Endothelial cell of umbilical vein (primary cell): ENCODE measurements at regions not wholly inside any gene's neighbourhood (a gene's known extent, or its start where the extent isn't known, plus 50 kb on each side); places are given as distances from the start of the nearest gene placed in this dataset.
A peak's percentile ranks its signal among the peaks of the same experiment; 100 is the strongest.

Source experiments
- BruUV-seq: library from RNA; stranded (reverse); fragments of 400-500 nt; replicated peaks from 2 replicates; lab custom pipeline; 2021; lab: Mats Ljungman, UMichigan
- CTCF ChIA-PET: fragments of 300-600, 350-600 bp; sonication (Branson Sonifier 250); formaldehyde crosslinking; loops from one replicate; lab custom pipeline; 2021; ENCODE audit warnings: antibody characterized with exemption, inconsistent platforms; lab: Charles Lee
- POLR2A ChIA-PET: fragments of 300-600, 350-600 bp; sonication (Branson Sonifier 250); formaldehyde crosslinking; loops from one replicate; lab custom pipeline; 2021; ENCODE audit warnings: antibody characterized with exemption, inconsistent platforms; lab: Charles Lee
- DNase-seq: peaks from one replicate; pipeline ENCODE4 v3.0.0-alpha.2; 2011; ENCODE audit warnings: low read depth, low spot score
- FAIRE-seq: peaks from 2 replicates; lab custom pipeline; 2011; peaks lifted over from hg19 to GRCh38; lab: Jason Lieb, UNC
- H2AFZ ChIP-seq: 2 replicates; pipeline ENCODE4 v1.6.0; 2012; ENCODE audit warnings: low read depth, low read length, control low read depth, inconsistent platforms
- H3K27ac ChIP-seq: 2 replicates; pipeline ENCODE4 v1.5.1; 2011; ENCODE audit warnings: low read depth, mild to moderate bottlenecking, control low read depth, low read length, moderate library complexity; ENCODE audit not compliant: insufficient read depth
- H3K27me3 ChIP-seq, 2 experiments: 2 replicates each; pipeline versions ENCODE4 v1.6.0 to v1.6.1; 2011; ENCODE audit warnings: low read length in 2 of 2, mixed read lengths in 1 of 2; ENCODE audit not compliant: control insufficient read depth in 2 of 2, insufficient read depth in 2 of 2
- H3K36me3 ChIP-seq, 2 experiments: 2 replicates in 1 of 2; 3 replicates in 1 of 2; pipeline ENCODE4 v1.5.1; 2011; ENCODE audit warnings: low read length in 2 of 2, mild to moderate bottlenecking in 1 of 2, moderate library complexity in 1 of 2; ENCODE audit not compliant: control insufficient read depth in 2 of 2, insufficient read depth in 2 of 2; ENCODE audit errors: extremely low read depth in 1 of 2
- H3K4me1 ChIP-seq: 3 replicates; pipeline ENCODE4 v1.5.1; 2011; ENCODE audit warnings: mild to moderate bottlenecking, low read length; ENCODE audit not compliant: control insufficient read depth, insufficient read depth; ENCODE audit errors: extremely low read depth
- H3K4me2 ChIP-seq: 2 replicates; pipeline ENCODE4 v1.6.1; 2011; ENCODE audit warnings: low read length, control low read depth, mixed read lengths; ENCODE audit not compliant: insufficient read depth
- H3K4me3 ChIP-seq, 3 experiments: fragments of 200-600 bp in 1 of 3; sonication (generic), shearing (Covaris generic) in 1 of 3; replicated peaks in 1 of 3; 2 replicates each; pipeline ENCODE4 v1.5.1; 2011 to 2016; ENCODE audit warnings: control low read depth in 3 of 3, low read length in 3 of 3, mild to moderate bottlenecking in 2 of 3, inconsistent platforms in 1 of 3, low read depth in 1 of 3, moderate library complexity in 1 of 3; ENCODE audit not compliant: insufficient read depth in 1 of 3
- H3K79me2 ChIP-seq: 2 replicates; pipeline ENCODE4 v1.6.0; 2012; ENCODE audit warnings: low read length, inconsistent platforms; ENCODE audit not compliant: control insufficient read depth, insufficient read depth
- H3K9ac ChIP-seq: replicated peaks from 2 replicates; pipeline ENCODE3; 2011; ENCODE audit warnings: low read length, control low read depth; ENCODE audit not compliant: insufficient read depth; ENCODE audit errors: extremely low read depth
- H3K9me1 ChIP-seq: replicated peaks from 3 replicates; pipeline ENCODE4 v1.6.0; 2011; ENCODE audit warnings: mild to moderate bottlenecking, low read length; ENCODE audit not compliant: control insufficient read depth, insufficient read depth; ENCODE audit errors: extremely low read depth
- H3K9me3 ChIP-seq: replicated peaks from 2 replicates; pipeline ENCODE4 v1.5.1; 2012; ENCODE audit warnings: low read length, inconsistent platforms; ENCODE audit not compliant: control insufficient read depth, insufficient read depth
- H4K20me1 ChIP-seq: replicated peaks from 2 replicates; pipeline ENCODE3; 2011; ENCODE audit warnings: mild to moderate bottlenecking, low read length; ENCODE audit not compliant: control insufficient read depth, insufficient read depth; ENCODE audit errors: extremely low read depth
- CTCF ChIP-seq, 2 donors: IDR thresholded peaks; 1 replicate in 1 of 2; 2 replicates in 1 of 2; pipeline ENCODE4 v1.5.1; 2011; ENCODE audit warnings: low read length in 2 of 2, mild to moderate bottlenecking in 2 of 2, moderate library complexity in 2 of 2, control low read depth in 1 of 2, inconsistent platforms in 1 of 2, low read depth in 1 of 2; ENCODE audit not compliant: insufficient read depth in 1 of 2; ENCODE audit errors: extremely low read depth in 1 of 2
- EZH2 ChIP-seq: IDR thresholded peaks from 2 replicates; pipeline ENCODE4 v1.6.1; 2012; ENCODE audit warnings: borderline replicate concordance, low read depth, mild to moderate bottlenecking, moderate library complexity, low read length, inconsistent platforms; ENCODE audit not compliant: severe bottlenecking
- FOS ChIP-seq: IDR thresholded peaks from 2 replicates; pipeline ENCODE4 v1.6.1; 2011; ENCODE audit warnings: mild to moderate bottlenecking, low read length, moderate library complexity, borderline replicate concordance; ENCODE audit not compliant: insufficient read depth
- GATA2 ChIP-seq: IDR thresholded peaks from 2 replicates; pipeline ENCODE4 v1.7.0; 2011; ENCODE audit warnings: low read depth, mild to moderate bottlenecking, moderate library complexity, mixed read lengths, low read length; ENCODE audit not compliant: insufficient read length, insufficient read depth
- JUN ChIP-seq: IDR thresholded peaks from 2 replicates; pipeline ENCODE4 v1.6.1; 2011; ENCODE audit warnings: borderline replicate concordance, low read depth; ENCODE audit not compliant: insufficient read length, insufficient read depth
- MAX ChIP-seq: IDR thresholded peaks from 2 replicates; pipeline ENCODE4 v1.6.1; 2011; ENCODE audit not compliant: insufficient read depth, insufficient read length
- MYC ChIP-seq: IDR thresholded peaks from one replicate; pipeline ENCODE4 v1.6.1; 2011; ENCODE audit warnings: mild to moderate bottlenecking, low read depth, low read length
- POLR2A ChIP-seq: IDR thresholded peaks from 2 replicates; pipeline ENCODE4 v1.6.1; 2012; ENCODE audit warnings: low read depth, mild to moderate bottlenecking, control low read depth, low read length
- POLR2AphosphoS5 ChIP-seq: IDR thresholded peaks from 2 replicates; pipeline ENCODE4 v1.6.1; 2012; ENCODE audit warnings: low read depth, mild to moderate bottlenecking, control low read depth, low read length, moderate library complexity; ENCODE audit not compliant: insufficient read depth
- dilution Hi-C: fragments of 300-500 bp; cut with MboI; formaldehyde crosslinking; loops from one replicate; pipeline ENCODE4 v1.15.0; 2019; ENCODE audit warnings: low sequenced_read_pairs; ENCODE audit not compliant: extremely low pct_ligation_motif_present
- intact Hi-C: fragments of 100-400 bp; cut with micrococcal nuclease; formaldehyde crosslinking; loops from one replicate; pipeline ENCODE4 v1.10.0; 2022

- POLR2A ChIA-PET = no interaction called here
These were observed 289.0 kb downstream of the C4orf33 start for GRCh38 chr4:129384974-129385373.

More at GRCh38 chr4:129384974-129385373, 289.0 kb downstream of the C4orf33 start:
- FAIRE-seq (peak; percentile 33), DNase-seq (peak; percentile 49)
- Histone ChIP-seq H3K9me3 (no peaks in the 10 kb centered on the region), H4K20me1 (no peaks in the 10 kb centered on the region), H3K4me2 (no peak overlapping the region), H3K27me3 (no peaks in the 10 kb centered on the region), H2AFZ (peak overlapping the region; percentile 7), H3K79me2 (no peaks in the 10 kb centered on the region), H3K36me3 (no peaks in the 10 kb centered on the region), H3K4me3 (no peak overlapping the region), H3K27ac (no peak overlapping the region), H3K9me1 (no peaks in the 10 kb centered on the region), H3K9ac (no peak overlapping the region), H3K4me1 (no peaks in the 10 kb centered on the region)
- TF ChIP-seq EZH2 (no peak), POLR2AphosphoS5 (no peak), GATA2 (no peak), MAX (no peak), POLR2A (no peak), MYC (no peak), JUN (no peak), FOS (no peak), CTCF (IDR thresholded peaks at IDR 0.05; ENCODE audit: extremely low read depth in 1 of 2, insufficient read depth in 1 of 2, low read depth in 1 of 2, low read length in 2 of 2) (no peak)
- CTCF ChIA-PET = interaction anchor here (0.9 kb wide), 1 partner anchor 16 kb away, joined by 3 read pairs; no protein-coding TSS in a partner anchor
- intact Hi-C loops = no loop called here
- TSS peak; percentile 52 for BruUV-seq
- dilution Hi-C loops = no loop called here
